ENCODE measurements at regions not wholly inside any gene's neighbourhood (a gene's known extent, or its start where the extent isn't known, plus 50 kb on each side); places are given as distances from the start of the nearest gene placed in this dataset.

GRCh38 chr1:37085393-37085792, 51.1 kb upstream of the GRIK3 start:
- no peak for DNase-seq

- DNase-seq, result no peak
Observed at GRCh38 chr1:37089750-37090149, 55.4 kb upstream of the GRIK3 start.

GRCh38 chr1:37090671-37091070, 56.4 kb upstream of the GRIK3 start:
- no peak for DNase-seq

GRCh38 chr1:37092937-37093336, 58.6 kb upstream of the GRIK3 start:
- DNase-seq, result no peak

- DNase-seq, result peak; percentile 76
Observed at GRCh38 chr1:37094302-37094701, 60.0 kb upstream of the GRIK3 start.

GRCh38 chr1:37096523-37096922, 62.2 kb upstream of the GRIK3 start:
- DNase-seq, result peak; percentile 79

GRCh38 chr1:37097731-37098130, 63.4 kb upstream of the GRIK3 start:
- DNase-seq, result no peak

GRCh38 chr1:37098237-37098636, 63.9 kb upstream of the GRIK3 start:
- no peak for DNase-seq

GRCh38 chr1:37100310-37100709, 66.0 kb upstream of the GRIK3 start:
- DNase-seq, result peak; percentile 97

GRCh38 chr1:37102656-37103382, 68.5 kb upstream of the GRIK3 start:
- no peak for DNase-seq

GRCh38 chr1:37105911-37106310, 71.6 kb upstream of the GRIK3 start:
- DNase-seq, result no peak

GRCh38 chr1:37107153-37107907, 73.0 kb upstream of the GRIK3 start:
- DNase-seq, result no peak

GRCh38 chr1:37108596-37109188, 74.4 kb upstream of the GRIK3 start:
- peak; percentile 39 for DNase-seq

- no peak for DNase-seq
Observed at GRCh38 chr1:37112430-37112829, 78.1 kb upstream of the GRIK3 start.

- no peak for DNase-seq
Observed at GRCh38 chr1:37113285-37113997, 79.1 kb upstream of the GRIK3 start.

GRCh38 chr1:37118790-37119189, 84.5 kb upstream of the GRIK3 start:
- no peak for DNase-seq

GRCh38 chr1:37120279-37120678, 86.0 kb upstream of the GRIK3 start:
- no peak for DNase-seq

- DNase-seq, result no peak
Observed at GRCh38 chr1:37123276-37124115, 89.2 kb upstream of the GRIK3 start.

- no peak for DNase-seq
Observed at GRCh38 chr1:37124501-37124900, 90.2 kb upstream of the GRIK3 start.

GRCh38 chr1:37125295-37125694, 91.0 kb upstream of the GRIK3 start:
- no peak for DNase-seq

- no peak for DNase-seq
Observed at GRCh38 chr1:37127254-37127748, 93.0 kb upstream of the GRIK3 start.

GRCh38 chr1:37128091-37128490, 93.8 kb upstream of the GRIK3 start:
- no peak for DNase-seq

Measured in NCI-H510A (cell line).